ENCODE measurements at regions not wholly inside any gene's neighbourhood (a gene's known extent, or its start where the extent isn't known, plus 50 kb on each side); places are given as distances from the start of the nearest gene placed in this dataset.
"Not testable (repeated sequence)": the region's sequence is repeated elsewhere in the genome, so short reads cannot be mapped to it uniquely, and the experiment has no call there.

GRCh38 chr14:106372870-106373652, 846.7 kb downstream of the TMEM121 start:
- DNase-seq (ENCODE audit: insufficient read length) (peak; percentile 61), FAIRE-seq (peak; percentile 95)
- TF ChIP-seq POLR2A (IDR thresholded peaks at IDR 0.05; ENCODE audit: low read depth, low read length), result no peak
- TF ChIP-seq TAF1 (IDR thresholded peaks at IDR 0.05; ENCODE audit: borderline replicate concordance, low read depth, low read length), result no peak
- no peak for TF ChIP-seq POLR2AphosphoS5 (IDR thresholded peaks at IDR 0.05; ENCODE audit: low read depth, low read length)

- not testable (repeated sequence) for FAIRE-seq; DNase-seq (ENCODE audit: insufficient read length)
Measured at GRCh38 chr14:106373653-106374110, 847.3 kb downstream of the TMEM121 start.

DNA sequence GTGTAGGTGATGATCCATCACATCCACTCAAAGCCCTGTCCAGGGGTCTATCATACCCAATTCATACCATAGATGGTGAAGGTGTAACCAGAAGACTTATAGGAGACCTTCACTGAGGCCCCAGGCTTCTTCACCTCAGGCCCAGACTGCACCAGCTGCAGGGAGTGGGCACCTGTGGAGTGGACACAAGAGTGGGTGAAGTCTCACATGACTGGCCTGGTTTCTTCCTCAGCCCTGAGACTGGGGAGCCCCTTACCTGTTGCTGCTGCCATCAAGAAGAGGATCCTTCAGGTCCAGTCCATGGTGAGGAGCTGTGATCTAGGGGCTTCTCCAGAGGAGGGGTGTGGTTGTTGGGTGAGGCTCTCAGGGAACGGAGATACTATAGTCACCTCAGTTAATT, 851.0 kb downstream of the TMEM121 start:
- TF ChIP-seq TAF1 (IDR thresholded peaks at IDR 0.05; ENCODE audit: borderline replicate concordance, low read depth, low read length), result no peak
- no peak for TF ChIP-seq POLR2AphosphoS5 (IDR thresholded peaks at IDR 0.05; ENCODE audit: low read depth, low read length)
- TF ChIP-seq POLR2A (IDR thresholded peaks at IDR 0.05; ENCODE audit: low read depth, low read length), result no peak
- FAIRE-seq, result no peak
- DNase-seq (ENCODE audit: insufficient read length), result no peak

- no peak for TF ChIP-seq POLR2AphosphoS5 (IDR thresholded peaks at IDR 0.05; ENCODE audit: low read depth, low read length)
- no peak for TF ChIP-seq POLR2A (IDR thresholded peaks at IDR 0.05; ENCODE audit: low read depth, low read length)
- no peak for TF ChIP-seq TAF1 (IDR thresholded peaks at IDR 0.05; ENCODE audit: borderline replicate concordance, low read depth, low read length)
- DNase-seq (ENCODE audit: insufficient read length) (no peak), FAIRE-seq (peak; percentile 68)
Measured at GRCh38 chr14:106378191-106378590, 851.8 kb downstream of the TMEM121 start.

DNA sequence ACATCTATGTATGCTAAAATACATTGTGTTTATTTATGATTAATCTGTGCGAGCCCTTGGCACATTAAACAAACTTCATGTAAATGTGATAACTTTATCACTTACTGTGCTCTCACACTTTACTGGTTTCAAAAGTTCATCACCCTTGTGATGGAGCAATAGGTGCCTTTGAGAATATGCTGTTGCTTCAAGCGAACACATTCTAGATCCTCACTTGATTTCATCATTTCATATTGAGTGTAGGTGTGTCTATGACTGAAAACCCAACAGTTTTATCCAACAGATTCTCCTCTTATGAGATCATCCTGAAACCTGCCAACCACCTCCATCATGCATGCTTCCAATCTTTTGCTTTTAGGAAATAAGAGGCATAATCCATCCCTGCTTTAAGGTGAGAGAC, 854.4 kb downstream of the TMEM121 start:
- FAIRE-seq (no peak), DNase-seq (ENCODE audit: insufficient read length) (no peak)
- TF ChIP-seq POLR2A (IDR thresholded peaks at IDR 0.05; ENCODE audit: low read depth, low read length) (no peak), TAF1 (IDR thresholded peaks at IDR 0.05; ENCODE audit: borderline replicate concordance, low read depth, low read length) (no peak), POLR2AphosphoS5 (IDR thresholded peaks at IDR 0.05; ENCODE audit: low read depth, low read length) (no peak)

DNA sequence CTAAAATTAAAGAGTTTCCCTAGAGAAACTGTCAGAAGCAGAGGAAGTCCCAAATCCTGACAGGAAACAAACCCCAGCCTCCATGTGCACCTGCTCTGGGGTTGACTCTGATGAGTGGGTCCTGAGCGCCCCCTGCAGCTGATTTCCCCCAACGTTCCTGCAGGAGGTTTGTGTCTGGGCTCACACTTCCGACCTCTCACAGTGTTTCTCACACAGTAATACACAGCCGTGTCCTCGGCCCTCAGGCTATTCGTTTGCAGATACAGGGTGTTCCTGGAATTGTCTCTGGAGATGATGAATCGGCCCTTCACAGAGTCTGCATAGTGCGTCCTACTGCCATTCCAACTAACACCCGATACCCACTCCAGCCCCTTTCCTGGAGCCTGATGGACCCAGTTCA, 862.8 kb downstream of the TMEM121 start:
- DNase-seq (ENCODE audit: insufficient read length); FAIRE-seq: not testable (repeated sequence)

DNA sequence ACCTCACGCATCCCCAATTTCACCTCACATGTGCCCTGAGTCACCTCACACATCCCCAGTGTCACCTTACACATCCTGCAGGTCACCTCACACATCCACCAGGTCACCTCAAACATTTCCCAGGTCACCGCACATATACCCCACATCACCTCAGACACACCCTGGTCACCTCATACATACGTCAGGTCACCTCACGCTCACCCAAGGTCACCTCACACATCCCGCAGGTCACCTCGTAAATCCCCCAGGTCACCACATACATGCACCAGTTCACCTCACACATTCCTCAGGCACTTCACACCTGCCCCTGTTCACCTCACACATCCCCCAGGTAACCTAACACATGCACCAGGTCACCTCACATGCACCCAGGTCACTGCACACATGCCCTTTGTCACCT, 864.0 kb downstream of the TMEM121 start:
- TF ChIP-seq TAF1 (IDR thresholded peaks at IDR 0.05; ENCODE audit: borderline replicate concordance, low read depth, low read length), result no peak
- TF ChIP-seq POLR2AphosphoS5 (IDR thresholded peaks at IDR 0.05; ENCODE audit: low read depth, low read length), result no peak
- no peak for TF ChIP-seq POLR2A (IDR thresholded peaks at IDR 0.05; ENCODE audit: low read depth, low read length)
- FAIRE-seq (no peak), DNase-seq (ENCODE audit: insufficient read length) (no peak)

DNA sequence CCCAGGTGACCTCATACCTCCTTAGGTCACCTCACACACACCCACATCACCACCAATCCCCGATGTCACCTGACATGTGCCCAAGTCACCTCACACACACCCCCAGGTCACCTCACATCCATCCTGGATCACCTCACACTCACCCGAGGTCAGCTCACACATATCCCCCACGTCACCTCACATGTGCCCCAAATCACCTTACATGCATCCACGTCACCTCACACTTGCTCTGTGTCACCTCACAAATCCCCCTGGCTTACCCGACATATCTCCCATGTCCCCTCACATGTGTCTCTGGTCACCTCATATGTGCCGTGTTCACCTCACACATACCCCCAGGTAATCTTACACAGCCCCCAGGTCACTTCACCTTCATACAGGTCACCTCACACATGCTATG, 864.6 kb downstream of the TMEM121 start:
- FAIRE-seq (no peak), DNase-seq (ENCODE audit: insufficient read length) (no peak)
- TF ChIP-seq TAF1 (IDR thresholded peaks at IDR 0.05; ENCODE audit: borderline replicate concordance, low read depth, low read length) (no peak), POLR2AphosphoS5 (IDR thresholded peaks at IDR 0.05; ENCODE audit: low read depth, low read length) (no peak), POLR2A (IDR thresholded peaks at IDR 0.05; ENCODE audit: low read depth, low read length) (no peak)

DNA sequence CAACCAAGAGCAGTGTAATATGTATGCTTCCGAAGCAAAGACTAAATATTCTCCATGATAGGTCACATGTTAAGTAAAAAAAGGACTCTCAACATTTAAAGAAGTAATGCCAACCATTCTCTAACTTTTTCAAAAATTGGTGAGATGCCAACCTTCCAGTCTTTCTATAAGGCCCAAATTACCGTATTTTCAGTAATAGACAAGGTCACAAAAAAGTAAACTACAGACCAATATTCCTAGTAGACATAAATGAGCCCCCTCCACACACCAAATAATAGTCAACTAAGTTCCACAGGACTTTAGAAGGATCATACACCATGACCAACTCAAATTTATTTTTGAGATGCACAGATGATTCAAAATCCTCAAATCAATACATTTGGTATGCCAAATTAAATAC, 867.4 kb downstream of the TMEM121 start:
- no peak for TF ChIP-seq POLR2AphosphoS5 (IDR thresholded peaks at IDR 0.05; ENCODE audit: low read depth, low read length)
- TF ChIP-seq POLR2A (IDR thresholded peaks at IDR 0.05; ENCODE audit: low read depth, low read length), result no peak
- no peak for TF ChIP-seq TAF1 (IDR thresholded peaks at IDR 0.05; ENCODE audit: borderline replicate concordance, low read depth, low read length)
- DNase-seq (ENCODE audit: insufficient read length) (no peak), FAIRE-seq (no peak)

DNA sequence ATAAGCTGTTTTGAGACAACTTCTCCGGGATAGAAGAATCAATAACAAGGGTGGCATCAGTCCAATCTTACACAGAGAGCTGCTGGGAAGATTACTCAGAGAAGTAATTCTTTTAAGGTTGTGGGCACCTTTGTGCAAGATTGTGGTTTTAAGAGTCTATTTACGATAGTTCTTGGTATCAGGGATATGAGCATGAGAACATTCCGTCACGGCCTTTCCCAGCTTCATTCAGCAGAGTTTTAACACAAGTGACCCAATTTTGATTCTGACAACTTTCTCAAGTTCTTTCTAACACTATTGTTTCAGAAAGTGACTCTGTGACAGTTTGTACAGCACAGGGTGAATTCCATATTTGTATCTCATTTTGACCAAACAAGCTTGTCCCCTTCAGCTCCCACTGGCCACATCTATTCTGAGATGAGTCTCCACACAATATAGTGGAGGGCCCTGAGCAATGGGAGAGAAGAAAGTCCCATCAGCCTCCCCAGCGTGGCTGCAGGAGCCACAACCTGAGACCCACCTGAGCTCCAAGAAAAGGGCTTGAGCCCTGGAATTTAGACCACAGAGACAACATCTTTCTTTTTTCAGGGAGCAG, 869.2 kb downstream of the TMEM121 start:
- no peak for TF ChIP-seq TAF1 (IDR thresholded peaks at IDR 0.05; ENCODE audit: borderline replicate concordance, low read depth, low read length)
- no peak for TF ChIP-seq POLR2AphosphoS5 (IDR thresholded peaks at IDR 0.05; ENCODE audit: low read depth, low read length)
- no peak for TF ChIP-seq POLR2A (IDR thresholded peaks at IDR 0.05; ENCODE audit: low read depth, low read length)
- no peak for DNase-seq (ENCODE audit: insufficient read length)
- FAIRE-seq, result no peak

- FAIRE-seq, result no peak
- no peak for DNase-seq (ENCODE audit: insufficient read length)
- TF ChIP-seq POLR2A (IDR thresholded peaks at IDR 0.05; ENCODE audit: low read depth, low read length) (no peak), TAF1 (IDR thresholded peaks at IDR 0.05; ENCODE audit: borderline replicate concordance, low read depth, low read length) (no peak), POLR2AphosphoS5 (IDR thresholded peaks at IDR 0.05; ENCODE audit: low read depth, low read length) (no peak)
Measured at GRCh38 chr14:106396999-106397398, 870.6 kb downstream of the TMEM121 start.

- not testable (repeated sequence) for FAIRE-seq; DNase-seq (ENCODE audit: insufficient read length)
Measured at GRCh38 chr14:106398931-106399331, 872.5 kb downstream of the TMEM121 start.

GRCh38 chr14:106401316-106401715, 874.9 kb downstream of the TMEM121 start:
- not testable (repeated sequence) for DNase-seq (ENCODE audit: insufficient read length); FAIRE-seq

- peak; percentile 87 for FAIRE-seq
- DNase-seq (ENCODE audit: insufficient read length), result not testable (repeated sequence)
Measured at GRCh38 chr14:106410229-106410628, 883.8 kb downstream of the TMEM121 start.
